ENCODE measurements at regions not wholly inside any gene's neighbourhood (a gene's known extent, or its start where the extent isn't known, plus 50 kb on each side); places are given as distances from the start of the nearest gene placed in this dataset.
A peak's percentile ranks its signal among the peaks of the same experiment; 100 is the strongest.
"Not testable (repeated sequence)": the region's sequence is repeated elsewhere in the genome, so short reads cannot be mapped to it uniquely, and the experiment has no call there.

DNA sequence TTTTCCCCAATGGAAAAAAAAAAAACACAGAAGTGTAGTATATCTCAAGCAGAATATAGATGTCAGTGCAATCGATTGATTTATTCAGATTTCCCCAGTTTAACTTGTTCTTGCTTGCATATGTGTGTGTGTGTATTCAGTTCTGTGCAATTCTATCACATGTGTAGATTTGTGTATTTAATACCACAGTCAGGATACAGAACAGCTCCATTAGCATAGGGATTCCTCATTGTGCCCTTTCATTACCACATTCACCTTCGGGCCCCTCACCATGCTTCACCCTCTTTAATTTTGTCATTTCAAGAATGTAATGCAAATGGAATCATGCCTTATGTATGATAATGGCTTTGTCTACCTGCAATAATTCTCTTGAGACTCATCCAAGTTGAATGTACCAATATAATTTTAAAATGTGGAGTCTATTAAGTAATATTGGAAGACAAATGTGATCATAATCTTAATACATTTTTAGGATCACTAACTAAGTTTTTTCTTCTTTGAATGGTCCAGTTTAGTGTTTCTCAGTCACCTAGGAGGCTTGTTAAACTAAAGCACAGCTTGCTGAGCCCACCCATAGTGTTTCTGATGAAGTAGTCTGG, 187.9 kb downstream of the TENT5A start:
- no peak for DNase-seq (ENCODE audit: low read depth in 2 of 2)

DNA sequence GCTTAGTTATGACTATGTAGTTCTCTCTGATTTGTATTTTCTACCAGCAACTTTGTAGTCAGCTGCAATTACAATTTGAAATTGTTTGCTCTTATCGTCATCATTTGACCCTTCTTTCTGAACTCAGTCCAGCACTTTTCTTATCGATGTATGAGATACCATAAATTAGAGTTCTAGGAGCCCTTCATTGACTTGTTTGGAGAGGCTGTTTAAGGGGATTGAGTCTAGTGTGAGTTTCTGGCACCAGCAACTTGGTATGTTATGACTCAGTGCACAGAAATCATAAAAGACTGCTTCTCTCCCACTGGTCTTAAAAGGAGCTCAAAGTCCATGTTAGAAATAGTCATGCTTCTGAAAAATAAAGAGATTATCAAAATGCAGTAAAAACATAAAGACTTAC, 190.3 kb downstream of the TENT5A start:
- DNase-seq (ENCODE audit: low read depth in 2 of 2): no peak

DNA sequence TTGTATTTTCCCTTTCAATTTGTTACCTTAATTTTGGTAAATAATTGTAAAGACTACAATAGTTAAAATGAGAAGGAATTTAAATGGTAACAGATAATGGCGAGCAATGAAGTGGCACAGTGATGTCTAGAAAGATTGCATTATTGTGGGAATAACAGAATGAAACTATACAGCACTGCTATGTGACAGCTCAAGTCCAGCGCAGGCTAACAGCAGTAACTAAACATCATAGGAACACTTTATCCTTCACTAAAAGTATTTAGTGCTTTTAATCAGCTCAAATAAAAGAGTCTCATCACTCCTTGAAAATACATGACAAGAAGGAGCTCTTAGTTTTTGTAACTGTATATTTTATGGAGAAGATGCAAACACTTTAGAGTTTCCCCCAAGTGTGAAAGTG, 190.8 kb downstream of the TENT5A start:
- DNase-seq (ENCODE audit: low read depth in 2 of 2): no peak

DNA sequence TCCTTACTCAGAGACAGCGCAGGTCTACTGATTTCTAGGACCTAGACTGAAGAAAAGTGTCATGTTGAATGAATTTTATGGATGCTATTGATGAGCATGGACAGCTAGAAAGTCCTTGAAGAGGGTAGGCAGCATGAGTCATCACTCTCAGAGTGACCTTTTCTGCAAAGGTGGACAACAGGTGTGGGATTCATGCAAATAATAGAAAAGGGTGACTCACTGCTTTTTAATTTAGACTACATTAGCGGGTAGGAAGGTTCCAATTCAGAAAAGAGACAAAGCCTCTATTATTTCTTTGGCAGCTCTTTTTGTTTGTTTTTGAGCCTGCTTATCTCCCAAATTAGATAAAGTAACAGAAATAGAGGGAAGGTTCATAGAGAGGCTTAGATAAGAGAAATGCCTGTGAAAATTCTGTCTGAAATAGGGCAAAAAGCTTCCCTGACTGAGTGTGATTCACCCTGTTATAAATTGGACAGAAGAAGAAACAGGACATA, 191.4 kb downstream of the TENT5A start:
- no peak for DNase-seq (ENCODE audit: low read depth in 2 of 2)

DNA sequence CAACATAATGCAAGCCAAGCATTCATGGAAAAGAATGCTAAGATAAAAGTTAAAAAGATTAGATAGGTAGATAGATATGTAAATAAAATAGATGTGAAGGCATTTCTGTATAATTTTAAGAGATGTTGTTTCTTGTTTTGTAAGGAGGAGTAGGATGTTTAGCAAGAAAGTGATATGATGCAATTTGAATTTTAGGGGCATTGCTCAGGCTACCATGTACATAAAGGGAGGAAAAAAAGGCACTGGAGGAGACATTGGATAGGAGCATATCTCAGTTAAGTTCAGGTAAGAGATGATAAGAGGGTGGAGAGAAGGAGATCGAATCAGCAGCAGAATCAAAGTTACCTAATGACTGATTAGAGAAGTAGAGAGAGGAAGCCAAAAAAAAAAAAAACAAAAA, 194.7 kb downstream of the TENT5A start:
- DNase-seq (ENCODE audit: low read depth in 2 of 2): no peak

DNA sequence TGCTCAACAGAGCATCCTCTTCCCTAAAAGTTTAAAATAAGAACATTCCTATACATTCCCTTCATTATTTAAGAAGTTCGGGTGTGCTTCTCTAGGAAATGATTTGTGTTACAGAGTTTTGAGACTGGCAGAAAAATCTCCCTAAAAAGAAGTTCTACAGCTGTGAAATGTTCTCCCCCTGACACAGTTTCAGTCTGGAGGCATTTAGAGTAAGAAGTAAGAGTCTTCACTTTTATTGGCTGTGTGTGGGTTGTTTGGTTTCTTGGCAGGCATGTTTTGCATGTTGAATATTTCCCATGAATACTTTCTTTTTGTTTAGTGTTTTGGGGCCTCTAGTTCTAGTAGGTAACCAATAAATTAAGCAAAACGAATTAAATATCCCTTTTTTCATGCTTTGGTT, 195.9 kb downstream of the TENT5A start:
- DNase-seq (ENCODE audit: low read depth in 2 of 2): no peak

DNA sequence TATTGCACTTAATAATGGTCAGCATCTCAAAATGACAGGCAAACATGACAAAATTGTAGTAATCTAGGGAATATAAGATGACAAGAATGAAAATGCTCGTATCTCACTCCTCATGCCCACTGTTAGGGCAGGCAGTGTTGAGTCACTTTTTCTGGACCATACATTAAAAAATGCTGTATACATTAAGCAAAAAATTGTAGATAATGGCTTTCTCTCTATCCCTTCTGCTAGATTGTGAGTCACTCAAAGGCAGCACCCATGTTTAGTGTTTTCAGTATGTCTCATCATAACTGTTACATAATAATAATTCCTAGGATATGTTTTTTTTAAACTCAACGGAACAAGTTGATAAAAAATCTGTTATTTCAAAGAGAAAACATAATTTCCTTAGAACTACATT, 199.3 kb downstream of the TENT5A start:
- no peak for DNase-seq (ENCODE audit: low read depth in 2 of 2)

DNA sequence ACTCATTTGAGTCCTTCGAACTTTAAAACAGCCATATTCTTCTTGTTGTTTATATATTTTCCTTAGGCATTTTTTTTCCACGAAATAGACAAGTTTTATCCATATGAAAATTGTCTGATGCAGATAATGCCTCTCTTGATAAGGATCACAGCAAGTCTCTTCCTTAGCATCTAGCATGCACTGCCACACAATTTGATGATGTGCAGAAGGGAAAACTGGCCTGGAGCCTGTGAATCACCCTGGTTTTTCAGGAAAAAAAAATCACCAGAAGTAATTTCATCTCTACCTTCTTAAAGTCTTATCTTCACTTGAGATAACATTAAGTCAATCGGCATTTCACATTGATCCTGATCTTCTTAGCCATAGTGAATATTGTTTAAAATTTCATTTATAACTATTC, 199.8 kb downstream of the TENT5A start:
- DNase-seq (ENCODE audit: low read depth in 2 of 2): no peak

DNA sequence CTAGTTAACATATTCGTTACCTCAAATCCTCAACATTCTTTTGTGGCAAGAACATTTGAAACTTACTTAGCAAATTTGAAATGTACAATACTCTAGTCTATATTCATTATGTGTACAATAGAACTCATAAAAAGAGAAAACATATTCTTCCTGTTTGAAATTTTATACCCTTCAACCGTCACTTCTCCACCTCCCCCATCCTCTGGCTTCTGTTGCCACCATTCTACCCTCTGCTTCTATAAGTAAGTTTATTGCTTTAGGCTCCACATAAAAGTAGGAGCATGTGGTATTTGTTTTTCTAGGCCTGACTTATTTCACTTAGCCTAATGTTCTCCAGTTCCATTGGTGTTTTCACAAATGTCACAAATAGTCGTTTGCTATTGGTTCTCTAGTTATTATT, 205.3 kb downstream of the TENT5A start:
- DNase-seq (ENCODE audit: low read depth in 2 of 2): no peak

DNA sequence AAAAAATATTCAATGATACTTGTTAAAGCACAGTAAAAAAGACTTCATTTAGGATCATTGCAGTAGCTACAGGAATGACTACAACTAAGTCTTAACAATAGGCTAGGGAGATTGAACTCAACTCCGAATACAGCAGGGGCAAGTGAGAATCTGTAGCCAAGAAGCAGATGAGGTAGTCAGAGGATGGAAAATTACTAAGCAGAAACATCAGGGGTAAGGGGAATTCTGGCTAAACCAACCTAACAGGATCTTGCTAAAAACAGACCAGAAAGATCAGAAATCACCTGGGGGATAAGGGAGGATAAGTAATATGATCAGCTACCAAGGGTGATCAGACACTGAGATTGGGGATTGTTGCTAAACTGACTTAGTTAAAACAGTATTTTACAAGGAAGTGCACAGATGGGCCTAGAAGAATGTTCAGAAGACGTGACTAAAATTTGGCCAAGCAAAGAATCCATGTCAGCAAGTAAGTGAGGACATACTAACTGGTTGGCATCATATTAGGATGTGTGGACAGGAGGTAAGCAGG, 217.5 kb downstream of the TENT5A start:
- DNase-seq (ENCODE audit: low read depth in 2 of 2): no peak

DNA sequence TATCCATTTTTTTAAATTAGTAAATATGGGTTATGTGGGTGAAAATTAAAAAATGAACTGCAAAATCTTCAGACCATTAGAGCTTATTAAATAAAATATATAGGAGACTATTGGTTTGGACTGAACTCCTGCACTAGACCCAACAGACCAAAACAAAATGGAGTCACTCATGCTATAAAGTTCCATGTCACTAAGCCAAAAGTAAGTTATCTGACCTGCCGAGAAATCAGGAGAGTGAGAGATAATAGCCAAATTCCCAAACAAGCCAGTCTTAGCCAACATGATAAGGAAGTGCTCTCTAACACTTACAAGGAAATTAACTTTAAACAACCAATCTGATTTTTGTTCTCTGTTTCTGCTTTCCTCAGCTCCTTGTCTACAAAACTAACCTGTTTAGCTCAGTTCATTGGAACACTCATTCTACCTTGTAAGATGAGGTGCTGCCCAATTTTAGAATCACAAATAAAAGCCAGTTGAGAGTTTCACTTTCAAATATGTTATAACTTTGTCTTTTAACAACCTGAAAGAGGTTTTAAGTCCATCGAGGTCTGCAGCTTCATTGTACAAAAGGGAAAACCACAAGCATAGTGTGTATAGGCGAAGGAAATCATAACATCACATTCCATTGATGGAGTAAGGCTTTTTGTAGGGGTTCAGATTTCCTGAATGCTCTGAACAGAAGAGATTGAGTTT, 220.5 kb downstream of the TENT5A start:
- no peak for DNase-seq (ENCODE audit: low read depth in 2 of 2)

DNA sequence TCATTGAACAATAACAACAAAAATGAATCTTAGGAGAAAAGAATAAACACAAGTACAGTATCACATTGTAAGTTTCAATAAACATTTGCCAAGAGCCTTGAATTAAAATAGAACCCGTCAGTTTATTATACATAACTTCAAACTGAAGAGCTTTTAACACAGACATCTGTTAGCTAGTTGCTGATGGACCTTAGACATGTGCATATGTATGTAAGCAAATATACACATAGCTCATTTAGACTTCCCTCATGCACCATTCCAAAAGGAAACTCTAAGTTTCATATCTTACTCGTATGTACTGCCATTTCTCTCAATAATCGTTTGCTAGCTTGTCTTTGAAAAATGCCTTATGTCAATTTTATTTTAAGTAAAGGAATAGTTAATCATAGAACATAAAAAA, 235.0 kb downstream of the TENT5A start:
- DNase-seq (ENCODE audit: low read depth in 2 of 2): no peak

DNA sequence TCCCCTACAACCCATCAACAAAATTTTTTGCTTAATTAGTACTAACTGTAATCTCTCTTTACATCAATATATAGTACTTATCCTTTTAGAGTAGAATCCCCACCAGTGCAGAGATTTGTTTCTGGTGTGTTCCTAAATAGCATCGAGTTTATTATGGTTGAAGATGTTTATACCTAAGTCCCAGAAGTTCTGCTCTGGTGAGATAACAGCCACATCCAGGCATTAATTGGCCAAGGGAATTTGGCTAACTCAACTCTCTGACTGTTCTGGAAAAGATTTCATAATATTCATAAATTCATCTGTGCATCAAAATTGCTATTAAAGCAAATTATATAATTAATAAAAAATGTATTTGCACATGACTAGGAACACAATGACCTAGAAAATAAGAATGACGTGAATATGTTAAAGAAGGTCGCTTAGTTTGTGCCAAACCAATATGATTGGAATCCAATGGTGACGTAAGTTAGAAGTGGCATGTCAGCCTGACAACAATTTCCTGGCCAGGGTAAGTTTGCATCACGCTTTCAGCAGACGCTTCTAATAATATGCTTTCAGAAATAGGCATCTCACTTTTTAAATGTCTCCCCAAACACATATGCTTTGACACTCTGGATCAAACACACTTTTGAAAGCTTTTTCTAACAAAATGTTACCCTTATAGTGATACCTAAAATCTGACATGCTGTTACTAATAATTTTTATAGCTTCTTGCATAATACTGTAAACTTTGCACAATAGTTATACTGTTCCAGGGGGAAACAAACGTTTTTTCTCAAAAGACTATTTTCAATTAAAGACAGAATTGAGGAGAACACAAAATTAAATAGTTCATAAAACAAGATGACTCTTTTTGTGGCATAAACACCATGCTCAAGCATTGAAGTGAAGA, 236.7 kb downstream of the TENT5A start:
- no peak for DNase-seq (ENCODE audit: low read depth in 2 of 2)

DNA sequence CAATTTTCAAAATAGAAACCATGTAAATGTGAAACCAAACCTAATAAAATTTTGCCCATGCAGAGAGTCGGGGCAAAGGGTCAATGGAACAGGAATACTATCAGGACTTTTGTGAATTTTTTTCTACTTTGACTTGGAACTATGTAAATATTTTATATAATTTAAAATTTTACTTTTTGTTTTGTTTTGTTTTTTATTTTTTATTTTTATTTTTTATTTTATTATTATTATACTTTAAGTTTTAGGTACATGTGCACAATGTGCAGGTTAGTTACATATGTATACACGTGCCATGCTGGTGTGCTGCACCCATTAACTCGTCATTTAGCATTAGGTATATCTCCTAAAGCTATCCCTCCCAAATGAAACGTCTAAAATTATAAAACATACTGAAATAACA, 238.3 kb downstream of the TENT5A start:
- DNase-seq (ENCODE audit: low read depth in 2 of 2): not testable (repeated sequence)

DNA sequence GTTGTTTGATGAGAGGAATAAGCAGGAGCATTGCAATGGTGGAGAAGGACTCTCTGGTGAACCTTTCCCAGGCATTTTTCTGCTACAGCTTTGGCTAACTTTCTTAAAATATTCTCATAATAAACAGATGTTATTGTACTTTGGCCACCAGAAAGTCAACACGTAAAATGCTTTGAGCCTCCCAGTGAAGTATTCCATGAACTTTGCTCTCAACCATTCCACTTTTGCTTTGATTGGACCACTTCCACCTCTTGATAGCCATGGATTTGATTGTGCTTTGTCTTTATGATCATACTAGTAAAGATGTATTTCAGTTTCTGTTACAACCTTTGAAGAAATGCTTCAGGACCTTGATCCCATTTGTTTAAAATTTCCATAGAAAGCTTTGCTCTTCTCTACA, 241.1 kb downstream of the TENT5A start:
- DNase-seq (ENCODE audit: low read depth in 2 of 2): no peak

DNA sequence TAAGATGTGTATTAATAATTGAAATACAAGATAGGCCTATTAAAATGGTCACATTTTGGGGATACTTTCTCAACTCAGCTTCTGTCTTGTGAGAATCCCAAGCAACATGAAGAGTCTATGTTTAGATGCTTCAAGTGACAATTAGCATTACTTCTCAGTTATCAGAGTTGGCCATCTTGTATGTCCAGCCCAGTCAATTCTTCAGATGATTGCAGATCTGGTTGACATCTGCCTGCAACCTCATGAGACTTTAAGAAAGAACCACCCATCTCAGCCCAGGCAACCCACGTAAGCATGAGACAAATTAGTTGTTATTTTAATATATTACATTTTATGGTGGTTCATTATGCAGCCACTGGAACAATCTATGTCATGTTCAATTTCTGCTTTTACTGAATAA, 256.5 kb downstream of the TENT5A start:
- no peak for DNase-seq (ENCODE audit: low read depth in 2 of 2)

DNA sequence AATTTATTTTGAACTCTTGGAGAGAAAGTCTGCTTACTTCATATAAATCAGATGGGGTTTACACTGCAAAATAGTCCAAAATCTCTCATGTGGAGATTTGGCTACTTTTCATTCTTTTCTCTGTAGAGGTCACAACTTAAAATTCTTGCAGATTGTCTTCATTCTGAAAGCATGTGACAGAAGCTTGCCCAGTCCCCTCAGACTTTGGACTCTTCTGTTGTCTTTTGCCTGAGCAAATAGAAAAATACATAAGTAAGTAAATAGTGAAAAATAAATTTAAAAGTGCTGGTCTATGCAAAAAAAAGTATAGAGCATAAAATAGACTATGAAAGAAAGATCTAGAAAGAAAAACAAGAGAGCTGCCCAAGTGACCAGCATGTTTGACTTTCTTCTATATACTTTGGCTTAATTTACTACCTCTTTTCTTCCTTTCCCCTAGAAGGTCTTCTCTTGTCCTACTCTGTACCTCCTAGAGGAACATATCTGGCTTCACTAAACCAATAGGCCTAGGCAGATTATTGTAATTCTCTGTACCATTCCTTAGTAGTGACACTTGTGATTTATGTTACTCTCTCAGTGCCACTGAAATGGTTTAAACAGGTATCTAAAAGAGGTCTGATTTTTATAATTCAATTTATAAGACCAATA, 260.9 kb downstream of the TENT5A start:
- no peak for DNase-seq (ENCODE audit: low read depth in 2 of 2)

DNA sequence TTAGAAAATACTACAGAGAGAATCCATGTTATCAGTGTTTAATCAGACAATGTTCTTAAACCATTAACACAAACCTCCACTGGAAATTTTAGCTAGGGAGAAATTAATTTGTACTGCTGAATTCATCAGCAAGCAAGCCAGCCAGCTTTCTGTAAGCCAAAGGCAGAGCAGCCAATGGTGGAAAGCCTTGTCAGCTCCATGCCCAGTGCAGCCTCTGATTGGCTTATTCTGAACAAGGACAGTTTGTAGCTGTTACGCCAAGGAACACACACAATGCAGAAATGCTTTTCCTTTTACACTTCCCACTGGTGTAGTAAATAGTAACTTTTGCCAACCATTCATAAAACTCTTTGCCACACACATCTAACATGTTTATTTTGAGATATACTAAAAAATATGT, 265.0 kb downstream of the TENT5A start:
- peak in 1 of 2 donors; percentile 0 for DNase-seq (ENCODE audit: low read depth in 2 of 2)

DNA sequence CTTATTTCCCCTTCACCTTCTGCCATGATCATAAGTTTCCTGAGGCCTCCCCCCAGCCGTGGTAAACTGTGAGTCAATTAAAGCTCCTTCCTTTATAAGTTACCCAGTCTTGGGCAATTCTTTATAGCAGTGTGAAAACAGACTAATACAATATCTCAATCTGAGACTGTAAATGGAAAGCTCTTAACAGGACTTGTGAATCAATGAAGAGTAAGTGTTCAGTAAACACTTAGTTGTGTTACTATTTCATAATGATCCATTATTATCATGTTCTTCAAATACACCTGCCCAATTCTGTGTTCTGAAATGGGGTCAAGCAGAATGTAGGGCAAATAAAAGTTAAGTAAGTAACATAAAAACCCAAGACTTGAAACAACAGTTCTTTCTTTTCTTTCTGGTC, 266.2 kb downstream of the TENT5A start:
- no peak for DNase-seq (ENCODE audit: low read depth in 2 of 2)

DNA sequence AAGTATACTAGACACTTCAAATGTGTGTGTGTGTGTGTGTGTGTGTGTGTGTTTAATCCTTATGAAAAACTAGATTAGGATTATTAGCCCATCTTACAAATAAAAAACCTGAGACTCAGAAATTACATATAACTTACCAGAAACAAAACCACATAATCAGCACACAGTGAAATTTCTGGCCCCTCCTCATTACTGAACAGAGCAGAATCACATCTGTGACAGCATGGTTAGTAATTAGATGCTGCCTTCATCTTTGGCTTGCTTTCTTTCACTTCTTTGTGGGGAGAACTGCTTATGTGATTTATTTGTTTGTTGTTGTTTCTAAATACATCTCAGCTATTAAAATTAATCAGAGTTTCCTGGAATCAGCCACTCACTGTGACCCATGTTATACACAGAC, 267.1 kb downstream of the TENT5A start:
- no peak for DNase-seq (ENCODE audit: low read depth in 2 of 2)

DNA sequence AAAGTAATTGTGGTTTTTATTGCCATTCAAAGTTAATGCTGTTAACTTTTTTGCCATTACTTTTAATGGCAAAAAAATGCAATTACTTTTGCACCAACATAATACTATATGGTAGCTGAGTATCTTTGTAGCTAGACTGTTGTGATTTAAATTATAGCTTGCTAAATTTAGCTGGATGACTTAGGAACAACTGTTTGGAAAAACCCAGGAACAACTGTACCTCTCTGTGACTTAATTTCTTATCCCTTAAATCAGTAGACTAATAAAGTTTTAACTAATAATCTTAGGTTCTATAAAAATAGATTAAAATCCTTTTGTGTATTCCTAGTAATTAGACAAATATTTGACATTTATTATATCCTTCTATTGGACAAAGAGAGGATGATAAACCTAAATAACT, 268.2 kb downstream of the TENT5A start:
- no peak for DNase-seq (ENCODE audit: low read depth in 2 of 2)

DNA sequence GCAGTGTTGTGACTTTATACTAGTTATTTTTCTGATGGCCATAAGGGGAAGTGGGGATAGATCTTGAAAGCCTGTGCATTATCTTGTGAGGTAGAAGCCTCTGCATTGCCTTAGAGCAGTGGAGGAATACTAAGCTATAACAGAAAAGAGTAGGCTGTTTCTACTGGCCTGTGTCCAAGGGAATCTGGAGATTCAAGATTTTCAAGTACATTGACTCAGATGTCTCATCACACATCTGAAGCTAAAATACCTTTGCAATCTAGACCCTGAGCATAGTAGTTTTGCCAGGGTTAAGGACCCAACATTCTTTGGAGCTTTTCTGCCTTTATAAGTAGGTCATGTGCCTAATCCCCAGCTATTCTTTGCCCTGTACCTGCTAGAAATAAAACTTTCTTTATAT, 272.3 kb downstream of the TENT5A start:
- no peak for DNase-seq (ENCODE audit: low read depth in 2 of 2)

Data from dermis microvascular lymphatic vessel endothelial cell (primary cell).